Stimulated activated CD4-positive, alpha-beta T cell treated with anti-CD3 and anti-CD28 coated beads, Interleukin-12 subunit alpha, Interleukin-12 subunit beta, amount 100 ng/mL, for 24 hours (primary cell): ENCODE measurements at regions not wholly inside any gene's neighbourhood (a gene's known extent, or its start where the extent isn't known, plus 50 kb on each side); places are given as distances from the start of the nearest gene placed in this dataset.
"Not testable (repeated sequence)": the region's sequence is repeated elsewhere in the genome, so short reads cannot be mapped to it uniquely, and the experiment has no call there.

Source experiments
- DNase-seq, 2 experiments: peaks; one replicate each; pipeline ENCODE4 v3.0.0-alpha.2; 2020; ENCODE audit warnings: low read depth in 2 of 2

GRCh38 chr2:7641272-7641671, 724.1 kb downstream of the RNF144A start:
- DNase-seq = not testable (repeated sequence)

DNA sequence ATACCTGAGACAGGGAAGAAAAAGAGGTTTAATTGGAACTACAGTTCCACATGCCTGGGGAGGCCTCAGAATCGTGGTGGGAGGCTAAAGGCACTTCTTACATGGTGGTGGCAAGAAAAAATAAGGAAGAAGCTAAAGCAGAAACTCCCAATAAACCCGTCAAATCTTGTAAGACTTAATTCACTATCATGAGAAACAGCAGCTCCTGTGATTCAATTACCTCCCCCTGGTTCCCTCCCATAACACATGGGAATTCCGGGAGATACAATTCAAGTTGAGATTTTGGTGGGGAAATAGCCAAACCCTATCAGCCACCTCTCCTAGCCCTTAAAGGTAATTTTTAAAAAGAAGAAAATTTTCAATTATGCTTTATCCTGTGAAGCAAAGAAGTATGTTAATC, 728.8 kb downstream of the RNF144A start:
- DNase-seq = no peak

GRCh38 chr2:7646661-7647060, 729.4 kb downstream of the RNF144A start:
- DNase-seq = no peak

DNA sequence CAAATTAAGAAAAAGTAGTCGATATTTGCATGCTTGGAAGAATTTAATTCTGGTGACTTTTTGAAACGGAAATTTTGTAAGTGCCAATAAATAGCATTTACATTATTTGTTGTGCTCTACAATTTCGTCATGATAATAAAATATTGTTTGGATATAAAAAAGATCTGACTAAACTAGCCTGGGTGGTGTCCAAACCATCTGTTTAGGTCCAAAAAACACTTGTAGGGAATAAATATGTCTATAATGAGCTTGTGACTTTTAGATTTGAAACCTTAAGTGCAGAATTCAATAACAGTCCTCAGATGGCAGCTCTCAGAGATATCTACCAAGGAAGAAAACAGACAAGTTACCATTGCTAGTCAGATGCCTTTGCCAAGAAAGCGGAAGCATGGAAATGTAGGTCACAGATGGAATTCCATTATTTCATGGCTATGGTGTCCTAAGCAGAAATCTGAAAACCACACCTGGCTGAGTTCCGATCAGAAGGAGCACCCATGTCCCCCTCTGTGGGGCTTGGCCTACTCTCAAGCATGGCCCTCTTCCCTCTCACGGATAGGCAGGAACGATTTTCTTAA, 731.1 kb downstream of the RNF144A start:
- no peak for DNase-seq

DNA sequence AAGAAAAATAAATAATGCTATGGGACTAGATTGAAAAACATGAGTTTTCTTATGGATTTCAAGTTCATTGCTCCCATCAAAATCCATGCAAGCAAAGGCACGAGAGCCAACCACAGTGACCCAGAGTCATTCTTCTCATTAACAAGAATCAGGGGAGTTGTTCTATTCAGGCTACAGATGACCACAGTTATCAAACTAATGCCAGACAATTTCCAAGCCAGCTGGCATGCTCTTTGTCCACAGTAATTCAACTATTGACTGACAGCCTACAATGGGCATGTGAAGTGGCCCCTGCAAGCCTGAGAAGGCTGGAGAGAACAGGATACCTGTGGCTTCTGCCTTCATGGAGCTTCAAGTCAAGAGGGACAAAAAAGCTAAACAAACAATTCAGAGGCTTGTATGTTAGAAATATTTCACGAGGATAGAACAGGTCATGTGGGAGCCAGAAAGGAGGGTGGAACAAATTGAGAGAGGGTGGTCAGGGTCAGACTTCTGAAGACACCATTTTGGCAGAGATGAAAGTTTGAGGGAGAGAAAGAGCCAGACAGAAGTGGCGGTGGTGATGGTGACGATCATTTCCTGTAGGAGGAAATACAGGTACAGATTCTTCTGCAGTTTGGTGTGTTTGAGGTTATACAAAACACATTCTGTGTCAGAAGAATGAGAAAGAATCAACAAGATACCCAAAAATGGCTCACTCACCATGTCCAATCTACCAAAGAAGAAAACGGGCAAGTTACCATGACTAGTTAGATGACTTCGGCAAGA, 732.4 kb downstream of the RNF144A start:
- DNase-seq = no peak

DNA sequence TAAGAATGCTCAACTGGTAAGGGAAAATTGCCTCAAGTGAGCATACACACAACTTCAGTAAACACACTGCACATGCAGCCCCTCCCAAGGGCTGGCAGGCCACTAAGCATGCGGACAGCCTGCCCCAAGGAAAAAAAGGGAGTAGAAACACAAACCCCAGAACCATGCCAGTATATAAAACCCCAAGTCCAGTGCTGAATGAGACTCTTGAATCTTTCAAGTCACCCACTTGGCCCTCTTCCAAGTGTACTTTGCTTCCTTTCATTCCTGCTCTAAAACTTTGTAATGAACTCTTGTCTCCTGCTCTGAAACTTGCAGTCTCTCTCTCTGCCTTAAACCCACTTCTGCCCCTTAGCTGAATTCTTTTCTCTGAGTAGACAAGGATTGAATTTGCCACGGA, 736.4 kb downstream of the RNF144A start:
- no peak for DNase-seq

- DNase-seq = no peak
Measured at GRCh38 chr2:7655629-7656028, 738.4 kb downstream of the RNF144A start.

GRCh38 chr2:7657526-7657925, 740.3 kb downstream of the RNF144A start:
- not testable (repeated sequence) for DNase-seq

GRCh38 chr2:7658486-7658885, 741.3 kb downstream of the RNF144A start:
- DNase-seq = no peak

DNA sequence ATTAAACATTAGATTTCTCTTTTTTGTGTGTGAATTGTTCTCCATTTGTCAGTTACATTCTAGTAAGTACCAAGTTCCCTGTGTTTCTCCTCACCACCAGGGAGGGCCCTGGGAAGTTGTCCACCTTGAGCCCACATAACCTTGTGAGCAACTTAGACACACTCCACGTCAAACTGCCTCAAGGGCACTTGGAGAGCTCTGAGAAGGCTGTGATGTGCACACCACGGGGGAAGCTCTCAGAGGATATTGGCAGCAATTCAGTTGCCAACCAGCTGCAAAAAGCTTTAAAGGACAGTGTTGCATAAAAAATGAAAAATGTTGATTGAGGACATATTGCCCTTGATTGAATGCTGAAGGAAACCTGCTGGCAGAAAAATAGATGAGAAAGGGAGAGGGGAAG, 743.6 kb downstream of the RNF144A start:
- no peak for DNase-seq

- no peak for DNase-seq
Measured at GRCh38 chr2:7661502-7661901, 744.3 kb downstream of the RNF144A start.

DNA sequence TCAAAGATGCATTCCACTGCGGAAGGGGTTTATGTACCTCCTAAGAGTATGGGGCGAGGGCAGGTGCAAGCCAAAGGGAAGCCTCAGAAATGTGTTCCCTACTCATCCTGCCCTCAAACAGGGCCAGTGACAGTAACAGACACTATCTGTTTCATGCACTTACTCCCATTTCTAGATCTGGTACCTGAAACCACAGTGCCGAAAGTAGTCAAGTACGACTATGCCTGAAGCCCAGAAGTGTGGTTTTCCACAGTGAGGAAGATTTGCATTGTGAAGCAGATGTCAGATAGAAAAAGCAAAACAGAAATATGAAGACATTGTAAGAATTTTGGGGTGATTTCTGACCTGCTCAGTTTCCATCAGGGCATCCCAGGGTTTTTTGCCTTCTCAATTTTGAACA, 748.7 kb downstream of the RNF144A start:
- DNase-seq = no peak

DNA sequence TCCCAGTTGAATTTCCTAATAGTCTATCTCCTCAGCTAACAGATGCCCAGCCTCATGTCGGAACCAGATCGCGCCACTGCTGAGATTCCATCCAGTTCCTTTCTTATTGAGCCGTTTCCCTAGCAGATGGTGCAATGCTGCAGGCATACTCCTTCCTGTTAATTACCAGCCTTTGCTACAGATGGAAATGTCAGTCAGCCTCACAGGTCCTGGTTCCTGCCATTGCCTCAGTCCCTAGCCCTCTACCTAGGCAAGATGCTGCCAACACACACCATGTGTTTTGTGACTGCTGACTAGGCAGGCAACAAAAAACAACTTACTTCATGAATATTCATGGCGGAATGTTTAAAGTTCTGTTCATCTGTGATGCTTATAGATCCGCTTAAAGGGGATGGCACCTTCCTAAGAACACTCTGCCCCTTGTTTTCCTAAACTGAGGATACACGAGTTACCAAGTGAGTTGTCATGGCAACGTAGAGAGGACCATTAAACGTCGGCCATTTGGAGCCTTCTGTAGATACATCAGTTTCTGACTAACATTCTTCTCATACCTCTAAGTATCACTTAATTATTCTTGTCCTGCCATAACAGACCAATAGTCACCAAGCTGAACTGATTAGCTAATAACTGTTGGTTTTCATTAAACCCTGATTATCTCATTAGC, 749.5 kb downstream of the RNF144A start:
- DNase-seq = no peak

DNA sequence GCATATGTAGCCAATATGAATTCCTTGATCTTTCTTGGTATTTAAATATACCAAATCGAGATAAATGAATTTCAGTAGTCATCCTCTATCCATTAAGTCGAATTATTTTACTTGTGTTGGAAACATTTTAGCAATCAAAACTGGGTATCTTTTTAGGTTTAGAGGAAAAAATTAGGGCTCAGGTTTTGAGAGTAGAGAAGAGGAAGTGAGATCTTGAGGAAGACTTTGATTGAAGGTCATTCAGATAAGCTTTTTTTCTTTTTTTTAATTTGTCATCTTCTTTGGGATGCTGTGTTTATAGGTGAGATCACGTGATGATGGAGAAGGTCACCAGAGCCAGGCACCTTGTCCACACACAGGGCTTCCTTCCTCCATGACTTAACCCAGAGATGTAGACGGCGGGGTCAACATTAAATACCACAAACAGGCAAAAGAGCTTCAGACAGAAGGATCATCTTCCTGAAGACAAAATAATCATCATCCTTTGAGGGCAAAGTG, 750.1 kb downstream of the RNF144A start:
- no peak for DNase-seq

GRCh38 chr2:7670905-7671641, 753.9 kb downstream of the RNF144A start:
- DNase-seq = no peak

DNA sequence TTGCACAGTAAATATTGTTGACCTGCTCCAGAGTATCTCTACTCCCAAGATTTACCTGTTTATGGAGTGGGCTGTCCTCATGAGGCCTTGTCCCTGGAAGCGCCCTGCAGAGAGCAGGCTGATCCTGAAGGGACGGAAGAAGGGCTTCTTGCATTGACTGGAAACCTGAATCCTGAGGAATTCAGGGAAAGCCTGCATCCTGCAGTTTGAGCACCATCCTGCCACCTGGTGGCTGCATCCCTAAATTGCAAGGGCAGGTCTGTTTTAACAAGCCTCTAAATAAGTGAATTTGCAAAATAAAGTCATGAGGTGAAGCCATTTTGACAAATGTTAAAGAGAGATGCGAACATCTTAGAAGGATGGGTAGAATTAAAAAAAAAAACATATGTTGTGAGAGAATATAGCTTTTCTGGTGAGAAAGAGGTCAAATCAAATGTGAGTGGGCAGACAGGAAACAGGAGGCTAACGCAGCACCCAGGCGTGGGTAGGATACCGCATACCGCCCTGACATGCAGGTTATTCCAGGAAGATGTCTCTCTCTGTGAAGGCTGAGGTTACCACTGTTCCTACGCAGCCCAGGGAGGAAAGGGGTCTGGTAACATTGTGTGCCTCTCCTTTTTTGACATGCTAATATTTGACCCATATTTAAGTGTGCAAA, 754.9 kb downstream of the RNF144A start:
- DNase-seq = peak; percentile 15 to 64

- no peak for DNase-seq
Measured at GRCh38 chr2:7672685-7673071, 755.5 kb downstream of the RNF144A start.

DNA sequence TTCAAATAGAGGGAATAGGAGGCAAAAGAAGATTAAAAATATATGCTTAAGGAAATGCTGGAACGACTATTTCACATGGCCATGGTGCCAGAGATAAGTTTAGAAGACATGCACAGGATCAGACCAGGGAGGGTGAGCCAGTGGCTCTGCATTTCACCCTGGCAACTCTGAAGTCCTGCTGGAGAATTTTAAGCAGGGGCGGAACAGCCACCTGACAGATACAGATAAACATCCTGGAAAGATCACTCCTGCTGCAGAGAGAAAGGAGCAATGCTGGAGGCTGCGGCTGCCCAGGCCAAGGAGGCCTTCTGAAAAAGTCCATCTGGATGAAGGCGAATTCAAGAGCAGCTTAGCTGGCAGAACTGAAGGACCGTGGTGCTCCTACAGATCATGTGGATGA, 755.9 kb downstream of the RNF144A start:
- DNase-seq = no peak

DNA sequence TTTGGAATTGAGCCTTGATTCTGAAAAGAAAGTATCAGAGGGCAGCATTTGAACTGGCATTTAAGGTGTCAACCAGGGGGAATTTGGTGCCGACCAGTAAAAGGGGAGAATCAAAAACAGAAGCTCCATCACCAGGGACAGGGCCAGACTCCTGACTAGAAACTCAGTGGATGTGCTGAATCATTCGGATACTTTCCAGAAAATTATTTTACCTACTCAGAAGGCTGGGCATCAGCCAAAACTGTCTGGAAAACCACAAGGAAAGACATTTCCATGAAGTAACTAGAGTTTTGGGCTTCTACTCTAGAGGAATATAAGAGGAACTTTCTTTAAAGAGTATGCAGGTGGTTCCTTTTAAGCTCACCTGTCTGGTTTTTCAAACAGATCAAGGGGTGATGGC, 756.6 kb downstream of the RNF144A start:
- DNase-seq = no peak

DNA sequence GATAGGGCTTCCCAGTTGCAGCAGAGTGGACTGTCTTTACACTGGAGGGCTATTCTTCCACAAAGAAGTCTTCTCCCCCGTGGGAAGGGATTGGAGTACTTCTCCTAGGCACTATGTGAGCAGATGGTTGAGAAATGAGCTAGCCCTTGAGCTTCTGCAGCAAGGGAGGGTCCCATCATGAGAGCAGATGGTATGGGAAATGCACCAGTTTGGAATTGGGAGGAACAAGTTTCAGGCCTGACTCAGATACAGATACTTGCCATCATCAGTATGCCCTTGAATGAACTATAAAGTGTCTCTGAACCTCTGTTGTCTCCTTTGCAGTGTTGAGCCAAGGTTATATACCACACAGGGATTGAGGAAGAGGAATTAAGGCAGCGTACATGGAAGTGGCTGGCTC, 757.4 kb downstream of the RNF144A start:
- no peak for DNase-seq

GRCh38 chr2:7676714-7677113, 759.5 kb downstream of the RNF144A start:
- no peak for DNase-seq
